Panc1 (cell line): ENCODE measurements at regions not wholly inside any gene's neighbourhood (a gene's known extent, or its start where the extent isn't known, plus 50 kb on each side); places are given as distances from the start of the nearest gene placed in this dataset.

Source experiments
- ATAC-seq: fragments of 200-7000 bp; cut with Tn5 transposase; 2 replicates; pipeline ENCODE4 v1.9.1; 2020; ENCODE audit warnings: mild to moderate bottlenecking, moderate library complexity
- BruUV-seq: library from RNA; stranded (reverse); fragments of 400-500 nt; replicated peaks from 2 replicates; lab custom pipeline; 2021; lab: Mats Ljungman, UMichigan
- CTCF ChIA-PET: fragments of 300-600 bp; sonication (Branson Sonifier 250); formaldehyde crosslinking; loops from one replicate; lab custom pipeline; 2022; ENCODE audit warnings: antibody characterized with exemption; lab: Charles Lee
- POLR2A ChIA-PET: fragments of 300-600 bp; sonication (Branson Sonifier 250); formaldehyde crosslinking; loops from one replicate; lab custom pipeline; 2022; ENCODE audit warnings: antibody characterized with exemption; lab: Charles Lee
- DNase-seq: peaks from one replicate; pipeline ENCODE4 v3.0.0-alpha.2; 2010; ENCODE audit warnings: low read depth, low spot score
- H3K27ac ChIP-seq: 2 replicates; pipeline ENCODE4 v1.5.1; 2011; ENCODE audit warnings: mild to moderate bottlenecking, low read length, inconsistent platforms
- H3K27me3 ChIP-seq: fragments of 200-500 bp; sonication (Bioruptor generic); 2 replicates; pipeline ENCODE4 v1.6.0; 2014; ENCODE audit warnings: low read length, inconsistent platforms; ENCODE audit not compliant: control insufficient read depth, insufficient read depth
- H3K36me3 ChIP-seq: fragments of 200-500 bp; sonication (Bioruptor generic); 2 replicates; pipeline ENCODE4 v1.5.1; 2014; ENCODE audit warnings: inconsistent platforms, mild to moderate bottlenecking, low read length, moderate library complexity; ENCODE audit not compliant: control insufficient read depth, insufficient read depth
- H3K4me1 ChIP-seq: 2 replicates; pipeline ENCODE4 v1.5.1; 2011; ENCODE audit warnings: inconsistent platforms, mild to moderate bottlenecking, low read length, moderate library complexity; ENCODE audit not compliant: control insufficient read depth, insufficient read depth
- H3K4me3 ChIP-seq, 2 experiments: 2 replicates each; pipeline ENCODE4 v1.5.1; 2011 to 2012; ENCODE audit warnings: low read depth in 2 of 2, low read length in 2 of 2, mild to moderate bottlenecking in 2 of 2, inconsistent platforms in 1 of 2, moderate library complexity in 1 of 2
- H3K9me3 ChIP-seq: fragments of 200-500 bp; sonication (Bioruptor generic); 2 replicates; pipeline ENCODE4 v1.5.1; 2014; ENCODE audit warnings: low read depth, mild to moderate bottlenecking, inconsistent platforms, low read length, moderate library complexity; ENCODE audit not compliant: control insufficient read depth, insufficient read depth
- POLR2AphosphoS5 ChIP-seq: IDR thresholded peaks from 2 replicates; pipeline ENCODE4 v1.6.1; 2012; ENCODE audit warnings: mild to moderate bottlenecking, low read depth, low read length, moderate library complexity
- SIN3A ChIP-seq: IDR thresholded peaks from 2 replicates; pipeline ENCODE4 v1.6.1; 2012; ENCODE audit warnings: low read depth, mild to moderate bottlenecking, low read length, moderate library complexity, borderline replicate concordance; ENCODE audit not compliant: insufficient read depth
- TCF7L2 ChIP-seq: IDR thresholded peaks from 2 replicates; pipeline ENCODE4 v1.6.1; 2011; ENCODE audit warnings: mild to moderate bottlenecking, low read depth, low read length, inconsistent platforms
- in situ Hi-C: cut with HindIII; loops from 2 replicates; pipeline ENCODE4 v1.10.0; 2016; ENCODE audit warnings: low sequenced_read_pairs, low pct_unique_long_range_greater_than_20kb
- intact Hi-C: fragments of 100-400 bp; cut with micrococcal nuclease; formaldehyde crosslinking; loops from one replicate; pipeline ENCODE4 v1.10.0; 2022; ENCODE audit not compliant: unreplicated experiment
- TF ChIP-seq, protein P1 (sequence below), 2 experiments: IDR thresholded peaks; 2 replicates each; pipeline ENCODE4 v1.6.1; 2011 to 2012; ENCODE audit warnings: low read depth in 2 of 2, control low read depth in 1 of 2, low read length in 1 of 2, mild to moderate bottlenecking in 1 of 2, moderate library complexity in 1 of 2; ENCODE audit not compliant: insufficient read depth in 1 of 2
- TF ChIP-seq, protein P2 (sequence below): fragments of 450-650 bp; IDR thresholded peaks from 2 replicates; pipeline ENCODE4 v1.5.1; 2017; ENCODE audit warnings: mild to moderate bottlenecking

DNA sequence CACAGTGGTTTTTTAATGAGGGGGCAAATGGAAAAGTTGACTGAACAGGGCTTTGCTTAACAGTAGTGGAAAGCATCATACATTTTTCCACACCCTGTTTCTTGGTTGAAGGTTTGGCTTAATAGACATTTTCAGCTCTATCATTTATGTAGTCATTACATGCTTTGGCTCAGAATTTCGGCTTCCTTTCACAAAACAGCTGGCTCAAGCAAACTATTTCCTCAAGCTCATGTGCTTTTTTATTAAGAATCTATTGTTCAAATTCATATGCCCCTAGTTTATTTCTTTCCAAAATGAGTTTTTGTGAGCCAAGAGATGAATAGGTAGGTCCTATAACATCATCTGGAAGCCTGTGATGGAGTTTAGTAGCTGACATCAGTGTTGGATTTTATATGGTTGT is 113.8 kb downstream of the SLITRK6 start:
- no peak for DNase-seq
- ATAC-seq, result no peak
- in situ Hi-C loops, result no loop called here
- no peaks in the 10 kb centered on the region for H3K27me3 ChIP-seq
- H3K4me3 ChIP-seq, result no peak overlapping the region
- H3K36me3 ChIP-seq, result no peaks in the 10 kb centered on the region
- BruUV-seq, result no TSS peak
- TF ChIP-seq POLR2AphosphoS5, result no peak
- TF ChIP-seq, protein P1, sequence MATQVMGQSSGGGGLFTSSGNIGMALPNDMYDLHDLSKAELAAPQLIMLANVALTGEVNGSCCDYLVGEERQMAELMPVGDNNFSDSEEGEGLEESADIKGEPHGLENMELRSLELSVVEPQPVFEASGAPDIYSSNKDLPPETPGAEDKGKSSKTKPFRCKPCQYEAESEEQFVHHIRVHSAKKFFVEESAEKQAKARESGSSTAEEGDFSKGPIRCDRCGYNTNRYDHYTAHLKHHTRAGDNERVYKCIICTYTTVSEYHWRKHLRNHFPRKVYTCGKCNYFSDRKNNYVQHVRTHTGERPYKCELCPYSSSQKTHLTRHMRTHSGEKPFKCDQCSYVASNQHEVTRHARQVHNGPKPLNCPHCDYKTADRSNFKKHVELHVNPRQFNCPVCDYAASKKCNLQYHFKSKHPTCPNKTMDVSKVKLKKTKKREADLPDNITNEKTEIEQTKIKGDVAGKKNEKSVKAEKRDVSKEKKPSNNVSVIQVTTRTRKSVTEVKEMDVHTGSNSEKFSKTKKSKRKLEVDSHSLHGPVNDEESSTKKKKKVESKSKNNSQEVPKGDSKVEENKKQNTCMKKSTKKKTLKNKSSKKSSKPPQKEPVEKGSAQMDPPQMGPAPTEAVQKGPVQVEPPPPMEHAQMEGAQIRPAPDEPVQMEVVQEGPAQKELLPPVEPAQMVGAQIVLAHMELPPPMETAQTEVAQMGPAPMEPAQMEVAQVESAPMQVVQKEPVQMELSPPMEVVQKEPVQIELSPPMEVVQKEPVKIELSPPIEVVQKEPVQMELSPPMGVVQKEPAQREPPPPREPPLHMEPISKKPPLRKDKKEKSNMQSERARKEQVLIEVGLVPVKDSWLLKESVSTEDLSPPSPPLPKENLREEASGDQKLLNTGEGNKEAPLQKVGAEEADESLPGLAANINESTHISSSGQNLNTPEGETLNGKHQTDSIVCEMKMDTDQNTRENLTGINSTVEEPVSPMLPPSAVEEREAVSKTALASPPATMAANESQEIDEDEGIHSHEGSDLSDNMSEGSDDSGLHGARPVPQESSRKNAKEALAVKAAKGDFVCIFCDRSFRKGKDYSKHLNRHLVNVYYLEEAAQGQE (IDR thresholded peaks at IDR 0.05; ENCODE audit: insufficient read depth in 1 of 2, low read depth in 2 of 2, low read length in 1 of 2), result no peak
- TF ChIP-seq, protein P2, sequence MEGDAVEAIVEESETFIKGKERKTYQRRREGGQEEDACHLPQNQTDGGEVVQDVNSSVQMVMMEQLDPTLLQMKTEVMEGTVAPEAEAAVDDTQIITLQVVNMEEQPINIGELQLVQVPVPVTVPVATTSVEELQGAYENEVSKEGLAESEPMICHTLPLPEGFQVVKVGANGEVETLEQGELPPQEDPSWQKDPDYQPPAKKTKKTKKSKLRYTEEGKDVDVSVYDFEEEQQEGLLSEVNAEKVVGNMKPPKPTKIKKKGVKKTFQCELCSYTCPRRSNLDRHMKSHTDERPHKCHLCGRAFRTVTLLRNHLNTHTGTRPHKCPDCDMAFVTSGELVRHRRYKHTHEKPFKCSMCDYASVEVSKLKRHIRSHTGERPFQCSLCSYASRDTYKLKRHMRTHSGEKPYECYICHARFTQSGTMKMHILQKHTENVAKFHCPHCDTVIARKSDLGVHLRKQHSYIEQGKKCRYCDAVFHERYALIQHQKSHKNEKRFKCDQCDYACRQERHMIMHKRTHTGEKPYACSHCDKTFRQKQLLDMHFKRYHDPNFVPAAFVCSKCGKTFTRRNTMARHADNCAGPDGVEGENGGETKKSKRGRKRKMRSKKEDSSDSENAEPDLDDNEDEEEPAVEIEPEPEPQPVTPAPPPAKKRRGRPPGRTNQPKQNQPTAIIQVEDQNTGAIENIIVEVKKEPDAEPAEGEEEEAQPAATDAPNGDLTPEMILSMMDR, result no peak
- no peak for TF ChIP-seq SIN3A
- no peak for TF ChIP-seq TCF7L2
- POLR2A ChIA-PET, result no interaction called here
- H3K4me1 ChIP-seq, result no peaks in the 10 kb centered on the region
- intact Hi-C loops, result no loop called here
- no peaks in the 10 kb centered on the region for H3K9me3 ChIP-seq
- CTCF ChIA-PET, result no interaction called here
- no peak overlapping the region for H3K27ac ChIP-seq

DNA sequence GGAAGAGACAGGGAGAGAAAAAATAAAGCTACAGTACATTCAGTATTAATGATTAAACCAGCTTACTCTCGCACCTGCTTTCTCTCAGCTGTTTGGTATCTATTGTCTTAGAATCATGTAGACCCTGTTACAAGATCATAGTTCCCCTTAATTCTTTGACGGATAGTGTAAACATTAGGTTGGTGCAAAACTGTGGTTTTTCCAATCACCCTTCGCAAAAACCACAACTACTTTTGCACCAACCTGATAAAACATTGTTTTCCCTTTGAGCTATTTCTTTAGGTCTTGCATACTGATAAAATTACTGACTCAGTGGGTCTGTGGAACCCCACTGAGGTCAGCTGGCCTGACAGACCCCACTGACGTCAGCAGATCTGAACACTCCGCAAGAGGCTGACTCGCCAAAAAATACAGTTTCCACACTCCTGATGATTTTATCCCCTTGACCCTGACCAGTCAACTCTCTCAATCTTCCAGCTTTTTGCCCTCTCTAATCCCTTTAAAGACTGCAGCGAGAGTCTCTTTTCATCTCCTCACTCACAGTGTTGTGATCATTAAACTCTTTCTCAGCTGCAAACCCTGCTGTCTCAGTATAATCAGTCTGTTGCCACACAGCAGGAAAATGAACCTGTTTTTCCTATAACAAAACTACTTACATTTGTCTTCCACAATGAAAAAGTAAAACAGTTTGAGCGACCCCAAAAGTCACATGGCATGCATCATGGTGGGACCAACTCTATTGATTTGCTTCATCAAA is 123.9 kb downstream of the SLITRK6 start:
- no TSS peak for BruUV-seq
- no peak overlapping the region for H3K27ac ChIP-seq
- in situ Hi-C loops (no loop called here), intact Hi-C loops (no loop called here)
- no peaks in the 10 kb centered on the region for H3K36me3 ChIP-seq
- TF ChIP-seq, protein P2, result no peak
- TF ChIP-seq TCF7L2 (no peak), SIN3A (no peak), POLR2AphosphoS5 (no peak)
- TF ChIP-seq, protein P1 (IDR thresholded peaks at IDR 0.05; ENCODE audit: insufficient read depth in 1 of 2, low read depth in 2 of 2, low read length in 1 of 2), result no peak
- peaks cover 3% of the 10 kb centered on the region; the same call in 1 of the 2 replicates for H3K9me3 ChIP-seq
- POLR2A ChIA-PET, result no interaction called here
- H3K27me3 ChIP-seq, result no peaks in the 10 kb centered on the region
- CTCF ChIA-PET, result no interaction called here
- H3K4me3 ChIP-seq, result no peak overlapping the region
- ATAC-seq (no peak), DNase-seq (no peak)
- H3K4me1 ChIP-seq, result no peaks in the 10 kb centered on the region
